Heart left ventricle (tissue), 16 donors: ENCODE measurements at regions not wholly inside any gene's neighbourhood (a gene's known extent, or its start where the extent isn't known, plus 50 kb on each side); places are given as distances from the start of the nearest gene placed in this dataset.

Source experiments
- ATAC-seq, 4 donors: fragments of 200-7000 bp; cut with Tn5 transposase; one replicate each; pipeline ENCODE4 v1.9.1; 2020 to 2022; ENCODE audit warnings: moderate library complexity in 4 of 4, mild to moderate bottlenecking in 3 of 4, moderate number of reproducible peaks in 1 of 4
- DNase-seq, 5 donors: peaks; one replicate each; pipeline ENCODE4 v3.0.0-alpha.2; 2020
- H3K27ac ChIP-seq, 12 donors: fragments of 200-600 bp; sonication (generic) in 4 of 12; one replicate each; pipeline versions ENCODE4 v1.5.0 to v1.8.0; 2016 to 2022; ENCODE audit warnings: mild to moderate bottlenecking in 2 of 12
- H3K27me3 ChIP-seq, 9 donors: fragments of 200-600 bp; sonication (generic) in 2 of 9; one replicate each; pipeline versions ENCODE4 v1.5.1 to v1.8.0; 2016 to 2022; ENCODE audit warnings: mild to moderate bottlenecking in 3 of 9
- H3K36me3 ChIP-seq, 9 donors: fragments of 200-600 bp; sonication (generic) in 2 of 9; one replicate each; pipeline versions ENCODE4 v1.5.0 to v1.8.0; 2018 to 2022; ENCODE audit warnings: mild to moderate bottlenecking in 2 of 9
- H3K4me1 ChIP-seq, 12 donors: fragments of 200-600 bp; sonication (generic) in 4 of 12; one replicate each; pipeline versions ENCODE4 v1.5.0 to v1.8.0; 2016 to 2022; ENCODE audit warnings: mild to moderate bottlenecking in 3 of 12
- H3K4me3 ChIP-seq, 12 donors: fragments of 200-600 bp; sonication (generic) in 4 of 12; one replicate each; pipeline versions ENCODE4 v1.5.0 to v1.8.0; 2017 to 2022; ENCODE audit warnings: mild to moderate bottlenecking in 9 of 12, moderate library complexity in 4 of 12
- H3K9me3 ChIP-seq, 12 donors: fragments of 200-600 bp; sonication (generic) in 4 of 12; one replicate each; pipeline versions ENCODE4 v1.5.0 to v1.8.0; 2016 to 2022; ENCODE audit warnings: mild to moderate bottlenecking in 1 of 12
- CTCF ChIP-seq, 12 donors: fragments of 200-600 bp; sonication (generic) in 4 of 12; IDR thresholded peaks; one replicate each; pipeline versions ENCODE4 v1.5.0 to v1.8.0; 2018 to 2022; ENCODE audit warnings: antibody characterized with exemption in 12 of 12, mild to moderate bottlenecking in 5 of 12
- POLR2A ChIP-seq, 2 donors: fragments of 450-650 bp; IDR thresholded peaks; one replicate each; pipeline ENCODE4 v1.6.1; 2017; ENCODE audit warnings: antibody characterized with exemption in 2 of 2, mild to moderate bottlenecking in 2 of 2, moderate library complexity in 2 of 2
- WGBS, 4 donors: extraction: QIAGEN DNeasy Blood & Tissue Kit in 2 of 4; methylation state at CpG; one replicate each; pipeline versions ENCODE4 v1.1.5 to v1.1.7; 2013 to 2018; 5-methylcytosine and 5-hydroxymethylcytosine counted together
- intact Hi-C, 10 donors: fragments of 100-400 bp; cut with DNase I; formaldehyde crosslinking; loops; one replicate each; pipeline versions ENCODE4 v1.11.1 to v1.14.2; 2022
- donor health status: ischemic (EF 13 %, LVEDD 7.1; RV severe dilation, severe dysfunction).
- donor health status: healthy with polysubstance abuse.
- donor health status: DM: no; HTN: yes; CAD: no.
- donor health status: DM: no; HTN: no; CAD: no.
- donor health status: ischemic (EF 25% LVEDD 6.9; RV normal size, moderate dysfunction).
- donor health status: ischemic (EF 25% LVEDD 5.7; RV mildly dilated, moderate dysfunction).
- donor health status: healthy.
- donor health status: DM: yes; HTN: yes; CAD: no.
- donor health status: ischemic (EF 35%, LVEDD 5.7; RV mildly dilated, moderate dysfunction).
- donor health status: nonischemic (EF 11% LVEDD 7.7; RV severe dilation, severe dysfunction).
- donor health status: DM: yes; HTN: yes; CAD: no.
- donor health status: PGD.
- donor health status: ischemic (EF 29% LVEDD 5.4; RV normal size, mild dysfunction).
- donor health status: nonischemic (EF 23%, LVEDD 6.1; RV moderate dilation, normal function).

- ATAC-seq (no peak), DNase-seq (no peak)
- H3K4me3 ChIP-seq = no peak overlapping the region
- H3K9me3 ChIP-seq = no peaks in the 10 kb centered on the region
- 88 to 93% (median 90%) methylated on average over 3 of the region's 3 CpGs for WGBS, 4 donors
- intact Hi-C loops = no loop called here
- peaks cover 0 to 23% (median 0%) of the 10 kb centered on the region in 12 donors for H3K4me1 ChIP-seq
- TF ChIP-seq CTCF (IDR thresholded peaks at IDR 0.05) = no peak
- no peak for TF ChIP-seq POLR2A (IDR thresholded peaks at IDR 0.05)
- peaks cover 0 to 25% (median 7%) of the 10 kb centered on the region in 9 donors for H3K36me3 ChIP-seq
- H3K27me3 ChIP-seq = no peaks in the 10 kb centered on the region
- no peak overlapping the region for H3K27ac ChIP-seq
Measured at GRCh38 chr2:74044999-74045398, 60.3 kb downstream of the TET3 start.

GRCh38 chr2:74045454-74045853 lies 60.7 kb downstream of the TET3 start:
- DNase-seq (no peak), ATAC-seq (peak in 3 of 4 donors; percentile 37 to 55 (median 39))
- no peaks in the 10 kb centered on the region for H3K9me3 ChIP-seq
- no peak overlapping the region for H3K4me3 ChIP-seq
- intact Hi-C loops = no loop called here
- TF ChIP-seq CTCF (IDR thresholded peaks at IDR 0.05) (no peak), POLR2A (IDR thresholded peaks at IDR 0.05) (no peak)
- peaks cover 0 to 18% (median 0%) of the 10 kb centered on the region in 12 donors for H3K4me1 ChIP-seq
- peaks cover 0 to 25% (median 7%) of the 10 kb centered on the region in 9 donors for H3K36me3 ChIP-seq
- H3K27me3 ChIP-seq = no peaks in the 10 kb centered on the region
- H3K27ac ChIP-seq = no peak overlapping the region
- 42 to 58% (median 47%) methylated on average over 5 of the region's 5 CpGs for WGBS, 4 donors

GRCh38 chr2:74046441-74046840 lies 61.7 kb downstream of the TET3 start:
- DNase-seq (no peak), ATAC-seq (no peak)
- Histone ChIP-seq H3K4me3 (no peak overlapping the region), H3K27ac (no peak overlapping the region), H3K9me3 (no peaks in the 10 kb centered on the region), H3K4me1 (peaks cover 0 to 8% (median 0%) of the 10 kb centered on the region in 12 donors), H3K36me3 (peaks cover 0 to 25% (median 7%) of the 10 kb centered on the region in 9 donors), H3K27me3 (no peaks in the 10 kb centered on the region)
- TF ChIP-seq CTCF (IDR thresholded peaks at IDR 0.05) = no peak
- no peak for TF ChIP-seq POLR2A (IDR thresholded peaks at IDR 0.05)
- intact Hi-C loops = no loop called here
- WGBS, 4 donors = 94 to 96% (median 95%) methylated on average over 9 to 17 of the region's 17 CpGs; no CpG with 5 or more reads in 1 of the 4 donors

- Histone ChIP-seq H3K27ac (no peak overlapping the region), H3K36me3 (peaks cover 0 to 25% (median 7%) of the 10 kb centered on the region in 9 donors), H3K4me1 (peaks cover 0 to 6% (median 0%) of the 10 kb centered on the region in 12 donors), H3K27me3 (no peaks in the 10 kb centered on the region), H3K9me3 (no peaks in the 10 kb centered on the region), H3K4me3 (no peak overlapping the region)
- DNase-seq (no peak), ATAC-seq (no peak)
- TF ChIP-seq POLR2A (IDR thresholded peaks at IDR 0.05) = no peak
- no peak for TF ChIP-seq CTCF (IDR thresholded peaks at IDR 0.05)
- WGBS, 4 donors = 98 to 99% (median 98%) methylated on average over 13 to 14 of the region's 14 CpGs
- intact Hi-C loops = no loop called here
Measured at GRCh38 chr2:74047152-74047551, 62.4 kb downstream of the TET3 start.
